Activated naive CD8-positive, alpha-beta T cell treated with anti-CD3 and anti-CD28 coated beads for 36 hours (primary cell): ENCODE measurements at regions not wholly inside any gene's neighbourhood (a gene's known extent, or its start where the extent isn't known, plus 50 kb on each side); places are given as distances from the start of the nearest gene placed in this dataset.

ENCODE experiments used
- DNase-seq: peaks from one replicate; pipeline ENCODE4 v3.0.0; 2021
- H3K27ac Mint-ChIP-seq: one replicate; pipeline ENCODE4 v1.8.0; 2022; ENCODE audit warnings: mild to moderate bottlenecking, moderate library complexity, mixed read lengths
- H3K27me3 Mint-ChIP-seq: one replicate; pipeline ENCODE4 v1.8.0; 2022; ENCODE audit warnings: mild to moderate bottlenecking, mixed read lengths
- H3K36me3 Mint-ChIP-seq: one replicate; pipeline ENCODE4 v1.8.0; 2021; ENCODE audit warnings: mild to moderate bottlenecking, mixed read lengths
- H3K4me1 Mint-ChIP-seq: one replicate; pipeline ENCODE4 v1.8.0; 2021; ENCODE audit warnings: mixed read lengths
- H3K4me3 Mint-ChIP-seq: one replicate; pipeline ENCODE4 v1.8.0; 2022; ENCODE audit warnings: mild to moderate bottlenecking, moderate library complexity, mixed read lengths
- H3K9me3 Mint-ChIP-seq: one replicate; pipeline ENCODE4 v1.8.0; 2022; ENCODE audit warnings: mixed read lengths

DNA sequence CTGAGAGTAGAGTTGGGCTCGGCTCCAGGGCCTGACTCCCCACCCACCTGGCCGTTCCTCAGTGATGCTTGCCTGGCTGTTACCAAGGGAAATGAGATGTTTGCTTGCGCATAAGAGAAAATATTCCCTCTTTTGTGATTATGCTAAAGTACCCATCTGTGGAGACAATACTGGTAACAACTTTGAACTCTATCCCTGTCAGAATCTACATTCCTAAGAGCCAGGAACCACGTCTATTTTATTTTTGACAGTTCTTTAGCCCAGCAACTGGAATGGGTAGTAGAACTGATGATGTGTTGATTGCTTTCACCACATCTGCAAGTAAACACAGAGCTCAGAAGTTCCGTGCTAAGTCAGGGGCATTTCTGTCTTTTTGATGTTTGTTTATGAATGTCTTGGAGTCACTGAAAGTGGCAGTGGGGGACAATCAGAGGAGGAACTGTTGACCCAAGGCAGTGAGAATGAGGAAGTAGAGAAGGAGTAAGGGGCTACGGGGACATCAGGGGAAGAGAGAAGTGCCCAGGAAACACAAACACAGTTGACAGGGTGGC, 348.3 kb upstream of the SOX11 start:
- peaks cover 3% of the 10 kb centered on the region for H3K27me3 Mint-ChIP-seq
- H3K27ac Mint-ChIP-seq: no peak overlapping the region
- H3K9me3 Mint-ChIP-seq: no peaks in the 10 kb centered on the region
- DNase-seq: no peak
- H3K4me3 Mint-ChIP-seq: no peak overlapping the region
- no peaks in the 10 kb centered on the region for H3K36me3 Mint-ChIP-seq
- H3K4me1 Mint-ChIP-seq: no peaks in the 10 kb centered on the region

DNA sequence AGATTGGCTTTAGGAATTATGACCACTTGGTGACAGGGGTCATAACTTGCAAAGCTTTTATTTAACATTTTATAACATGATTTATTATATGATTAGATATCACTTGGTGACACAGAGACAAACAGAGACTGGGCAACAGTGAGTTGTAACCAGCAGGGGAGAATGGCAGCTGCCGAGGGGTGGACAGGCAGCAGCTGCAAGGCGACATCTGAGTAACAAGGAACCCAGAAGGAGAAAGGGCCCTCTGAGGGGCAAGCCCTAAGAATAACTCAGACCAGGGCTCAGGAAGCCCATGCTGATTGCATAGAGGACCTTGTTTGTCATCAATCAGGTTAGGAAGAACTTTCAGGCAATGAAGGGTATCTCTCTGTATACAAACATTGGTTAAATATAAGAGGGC, 339.9 kb upstream of the SOX11 start:
- Mint-ChIP-seq H3K27me3 (no peaks in the 10 kb centered on the region), H3K9me3 (no peaks in the 10 kb centered on the region), H3K4me1 (no peaks in the 10 kb centered on the region), H3K4me3 (no peak overlapping the region), H3K36me3 (no peaks in the 10 kb centered on the region), H3K27ac (no peak overlapping the region)
- no peak for DNase-seq

DNA sequence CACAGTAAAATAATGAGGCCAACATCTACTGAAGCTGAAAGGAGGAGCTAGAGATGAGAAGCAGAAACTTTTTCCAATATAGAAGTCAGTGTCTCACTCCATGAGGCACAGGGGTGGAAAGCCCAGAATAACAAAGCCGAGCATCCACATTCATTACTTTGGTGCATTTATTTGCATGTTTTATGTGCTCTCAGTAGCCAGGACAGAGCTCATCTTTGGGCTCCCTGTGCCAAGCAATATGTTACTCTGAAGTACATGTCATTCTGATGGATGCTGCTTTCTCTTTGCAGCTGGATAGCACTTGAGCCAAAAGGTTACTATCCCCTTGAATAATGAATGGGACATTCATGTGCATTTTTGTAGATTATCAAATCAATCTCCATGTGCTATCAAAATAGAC, 338.6 kb upstream of the SOX11 start:
- no peak overlapping the region for H3K27ac Mint-ChIP-seq

DNA sequence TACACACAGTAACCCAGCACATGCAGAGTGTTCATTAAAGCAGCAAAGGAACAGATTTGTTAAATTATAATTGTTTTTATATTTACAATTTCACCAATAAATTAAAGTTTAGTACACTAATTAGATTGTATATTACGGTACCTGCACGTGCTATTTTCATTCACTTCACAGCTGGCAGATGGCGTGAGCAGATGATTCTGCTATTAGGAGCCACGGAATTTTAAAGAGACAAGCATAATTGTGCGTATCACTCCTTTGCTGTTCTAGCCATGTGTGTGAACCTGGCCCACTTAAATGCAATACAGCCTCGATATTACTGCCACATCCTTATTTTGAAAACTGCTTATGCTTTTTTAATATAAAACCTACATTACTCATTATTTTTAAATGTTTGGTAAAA, 332.8 kb upstream of the SOX11 start:
- Mint-ChIP-seq H3K4me1 (no peaks in the 10 kb centered on the region), H3K9me3 (no peaks in the 10 kb centered on the region), H3K27me3 (peaks cover 3% of the 10 kb centered on the region), H3K36me3 (no peaks in the 10 kb centered on the region), H3K4me3 (no peak overlapping the region), H3K27ac (no peak overlapping the region)
- DNase-seq: no peak

More for the DNA sequence above, 338.6 kb upstream of the SOX11 start:
- no peak overlapping the region for H3K4me3 Mint-ChIP-seq
- DNase-seq: no peak
- no peaks in the 10 kb centered on the region for H3K36me3 Mint-ChIP-seq
- H3K4me1 Mint-ChIP-seq: no peaks in the 10 kb centered on the region
- H3K27me3 Mint-ChIP-seq: no peaks in the 10 kb centered on the region
- H3K9me3 Mint-ChIP-seq: no peaks in the 10 kb centered on the region

DNA sequence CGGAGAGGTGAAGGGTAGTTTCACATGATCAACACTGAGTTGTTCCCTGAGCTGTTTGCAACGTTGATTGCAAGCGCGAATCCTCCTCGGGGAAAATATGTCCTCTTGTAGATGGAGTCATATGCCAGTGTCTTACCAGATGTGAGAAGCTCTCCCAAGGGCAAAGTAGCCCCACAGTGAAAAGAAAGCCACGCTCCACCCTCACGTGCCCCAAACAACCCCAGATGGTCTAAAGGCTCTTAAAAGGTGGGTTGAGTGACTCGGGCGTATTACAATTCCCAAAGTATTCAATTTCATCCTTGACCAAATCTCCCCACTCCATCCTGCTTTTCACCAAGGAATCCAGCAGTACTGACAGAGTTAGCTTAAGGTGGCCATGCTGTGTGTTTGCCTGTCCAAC, 332.1 kb upstream of the SOX11 start:
- Mint-ChIP-seq H3K4me3 (no peak overlapping the region), H3K27me3 (peaks cover 3% of the 10 kb centered on the region), H3K9me3 (no peaks in the 10 kb centered on the region), H3K36me3 (no peaks in the 10 kb centered on the region), H3K27ac (no peak overlapping the region), H3K4me1 (no peaks in the 10 kb centered on the region)
- DNase-seq: no peak

DNA sequence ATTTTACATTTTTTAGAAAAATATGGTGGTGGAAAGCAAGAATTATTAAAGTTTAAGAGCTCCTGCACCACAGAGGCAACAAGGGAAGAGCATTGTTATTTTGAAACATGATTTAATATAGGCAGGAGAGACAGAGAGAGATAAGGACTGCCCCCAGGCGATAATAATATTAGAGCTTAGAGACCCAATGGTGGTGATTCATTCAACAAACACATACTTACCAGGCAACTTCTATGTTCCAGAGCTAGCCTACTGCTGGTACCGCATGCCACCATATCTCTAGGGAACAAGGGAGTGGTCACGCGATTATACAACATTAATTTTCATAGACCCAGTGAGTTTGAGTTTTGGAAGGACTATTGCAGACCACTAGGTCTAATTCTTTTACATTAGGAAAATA, 327.8 kb upstream of the SOX11 start:
- no peak for DNase-seq
- no peaks in the 10 kb centered on the region for H3K4me1 Mint-ChIP-seq
- peaks cover 5% of the 10 kb centered on the region for H3K27me3 Mint-ChIP-seq
- H3K9me3 Mint-ChIP-seq: peaks cover 4% of the 10 kb centered on the region
- no peak overlapping the region for H3K4me3 Mint-ChIP-seq
- no peaks in the 10 kb centered on the region for H3K36me3 Mint-ChIP-seq
- no peak overlapping the region for H3K27ac Mint-ChIP-seq

DNA sequence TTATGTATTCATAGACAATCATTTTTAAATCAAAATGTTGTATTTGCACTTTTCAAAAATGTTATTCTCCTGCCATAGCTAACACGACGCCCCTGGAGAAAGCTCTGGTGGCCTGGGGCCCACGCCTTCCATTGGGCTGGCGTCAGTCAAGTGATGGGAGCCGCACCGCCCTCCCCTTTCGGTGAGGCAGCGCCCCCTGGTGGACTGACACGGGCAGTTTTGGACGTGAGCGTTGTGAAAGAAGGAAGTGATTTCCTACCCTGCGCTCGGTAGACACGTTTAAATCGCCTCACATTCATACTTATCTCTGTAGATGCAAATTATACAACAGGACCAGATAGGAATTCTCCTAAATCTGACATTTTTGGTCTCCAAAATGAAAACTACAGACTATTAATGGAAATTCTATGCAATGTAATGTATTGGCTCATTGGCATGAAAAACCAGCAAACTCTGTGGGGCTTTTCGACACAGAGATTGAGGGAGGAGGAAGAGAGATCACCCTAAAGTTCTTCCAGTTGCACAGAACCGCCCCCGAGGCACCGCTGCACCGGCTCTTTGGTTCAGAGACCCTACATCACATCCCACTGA, 326.2 kb upstream of the SOX11 start:
- Mint-ChIP-seq H3K4me3 (no peak overlapping the region), H3K27ac (no peak overlapping the region), H3K9me3 (peaks cover 4% of the 10 kb centered on the region), H3K4me1 (no peaks in the 10 kb centered on the region), H3K36me3 (no peaks in the 10 kb centered on the region), H3K27me3 (peaks cover 5% of the 10 kb centered on the region)
- DNase-seq: peak; percentile 62

DNA sequence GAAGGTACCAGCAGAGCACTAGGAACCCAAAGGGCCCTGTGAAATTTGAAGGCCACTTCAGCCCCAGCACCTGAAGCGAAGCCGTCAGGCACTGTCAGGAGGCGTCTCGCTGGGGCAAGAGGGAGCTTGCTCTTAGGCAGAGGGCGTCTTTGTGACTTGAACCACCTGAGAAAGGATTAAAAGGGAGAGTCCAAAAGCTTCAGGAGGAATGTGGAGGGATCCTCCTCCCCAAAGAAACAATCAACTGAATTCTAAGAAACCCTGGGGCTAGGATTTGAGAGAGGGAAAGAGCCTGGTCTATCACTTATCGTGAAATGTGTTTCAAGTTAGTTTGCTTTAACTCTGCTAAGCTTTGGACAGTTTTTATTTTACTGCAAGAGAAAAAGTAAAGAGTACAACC, 324.9 kb upstream of the SOX11 start:
- Mint-ChIP-seq H3K27ac (no peak overlapping the region), H3K9me3 (peaks cover 4% of the 10 kb centered on the region), H3K4me1 (no peaks in the 10 kb centered on the region), H3K27me3 (peaks cover 7% of the 10 kb centered on the region), H3K4me3 (no peak overlapping the region), H3K36me3 (no peaks in the 10 kb centered on the region)
- no peak for DNase-seq

DNA sequence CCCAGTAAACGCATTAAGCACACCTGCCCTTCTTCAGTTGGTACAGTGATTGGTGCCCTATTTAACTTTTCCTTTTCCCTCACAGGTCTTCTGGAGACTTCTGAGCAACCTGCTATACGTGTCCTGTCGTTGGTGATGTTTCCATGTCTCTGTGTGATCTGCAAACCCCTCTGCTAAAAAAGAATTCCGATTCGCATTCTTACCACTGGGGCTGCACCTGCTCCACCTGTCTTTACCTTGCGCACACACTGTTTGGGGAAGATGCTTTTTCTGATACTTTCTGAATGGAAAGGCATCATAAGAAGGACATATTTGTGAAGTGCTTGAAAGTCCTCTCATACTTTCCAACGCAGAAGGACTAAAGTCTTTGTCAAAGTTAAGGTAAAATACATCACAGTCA, 323.9 kb upstream of the SOX11 start:
- H3K36me3 Mint-ChIP-seq: no peaks in the 10 kb centered on the region
- no peak overlapping the region for H3K4me3 Mint-ChIP-seq
- peaks cover 4% of the 10 kb centered on the region for H3K9me3 Mint-ChIP-seq
- peaks cover 8% of the 10 kb centered on the region for H3K27me3 Mint-ChIP-seq
- H3K4me1 Mint-ChIP-seq: no peaks in the 10 kb centered on the region
- no peak for DNase-seq
- H3K27ac Mint-ChIP-seq: no peak overlapping the region

DNA sequence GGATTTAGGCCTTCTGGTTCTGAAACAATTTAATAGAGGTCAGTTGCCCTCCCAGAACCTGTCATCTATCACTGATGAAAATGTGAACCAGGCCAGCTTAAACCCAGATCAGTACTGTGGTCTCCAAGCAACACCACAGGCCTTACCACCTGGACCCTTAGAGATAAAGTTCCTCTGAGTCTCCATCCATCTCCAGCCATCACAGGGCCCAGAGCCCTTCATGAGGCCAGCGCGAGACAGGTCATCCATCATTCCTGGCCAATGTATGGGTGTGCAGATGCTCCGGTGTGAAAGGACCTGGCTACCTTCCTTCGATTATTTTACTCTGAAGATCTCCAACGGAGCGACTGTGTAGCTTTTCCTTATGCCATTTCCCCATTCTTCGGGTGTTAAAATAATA, 322.7 kb upstream of the SOX11 start:
- Mint-ChIP-seq H3K4me3 (no peak overlapping the region), H3K27ac (no peak overlapping the region), H3K36me3 (no peaks in the 10 kb centered on the region), H3K4me1 (no peaks in the 10 kb centered on the region), H3K9me3 (peaks cover 4% of the 10 kb centered on the region), H3K27me3 (peaks cover 8% of the 10 kb centered on the region)
- no peak for DNase-seq

DNA sequence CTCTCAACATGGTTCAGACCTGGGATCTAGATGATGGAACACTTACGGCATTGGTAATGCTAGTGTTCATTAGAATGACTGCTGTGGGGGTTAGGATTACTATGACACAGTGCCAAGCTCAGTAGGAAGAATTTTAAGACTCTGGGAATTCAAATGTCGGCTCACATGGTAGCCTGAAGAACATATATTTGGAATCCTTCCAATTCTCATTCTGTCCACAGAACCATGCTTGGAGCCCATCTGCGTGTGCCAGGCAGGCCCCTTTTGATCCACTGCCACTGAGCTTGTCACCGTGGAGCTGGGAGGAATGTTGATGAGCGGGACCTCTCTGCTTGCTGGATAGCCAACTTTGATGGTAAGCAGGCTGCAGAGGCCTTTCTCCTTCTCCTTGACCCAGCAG, 322.0 kb upstream of the SOX11 start:
- Mint-ChIP-seq H3K4me1 (no peaks in the 10 kb centered on the region), H3K36me3 (no peaks in the 10 kb centered on the region), H3K4me3 (no peak overlapping the region), H3K27me3 (peaks cover 13% of the 10 kb centered on the region), H3K9me3 (peaks cover 6% of the 10 kb centered on the region), H3K27ac (no peak overlapping the region)
- no peak for DNase-seq

DNA sequence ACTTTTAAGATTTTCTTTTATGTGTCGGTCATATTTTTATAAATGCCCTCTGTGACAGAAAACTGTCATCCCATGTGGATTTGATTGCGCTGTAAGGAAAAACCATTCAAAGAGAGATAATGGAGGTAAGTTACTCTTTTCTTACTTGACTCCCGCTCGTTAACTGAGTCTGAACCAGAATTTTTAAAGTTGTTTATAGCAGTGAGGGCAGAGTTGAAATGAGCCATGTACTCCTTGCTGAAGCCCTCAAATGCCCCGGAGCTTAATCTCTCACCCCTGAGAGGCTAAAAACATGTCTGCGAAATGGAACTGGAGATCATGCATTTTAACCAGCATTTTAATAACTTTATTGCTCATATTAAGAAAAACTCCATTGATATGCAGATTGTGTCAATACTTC, 320.0 kb upstream of the SOX11 start:
- Mint-ChIP-seq H3K4me3 (no peak overlapping the region), H3K27ac (no peak overlapping the region), H3K36me3 (no peaks in the 10 kb centered on the region), H3K27me3 (peaks cover 9% of the 10 kb centered on the region), H3K9me3 (peaks cover 2% of the 10 kb centered on the region), H3K4me1 (no peaks in the 10 kb centered on the region)
- DNase-seq: no peak

DNA sequence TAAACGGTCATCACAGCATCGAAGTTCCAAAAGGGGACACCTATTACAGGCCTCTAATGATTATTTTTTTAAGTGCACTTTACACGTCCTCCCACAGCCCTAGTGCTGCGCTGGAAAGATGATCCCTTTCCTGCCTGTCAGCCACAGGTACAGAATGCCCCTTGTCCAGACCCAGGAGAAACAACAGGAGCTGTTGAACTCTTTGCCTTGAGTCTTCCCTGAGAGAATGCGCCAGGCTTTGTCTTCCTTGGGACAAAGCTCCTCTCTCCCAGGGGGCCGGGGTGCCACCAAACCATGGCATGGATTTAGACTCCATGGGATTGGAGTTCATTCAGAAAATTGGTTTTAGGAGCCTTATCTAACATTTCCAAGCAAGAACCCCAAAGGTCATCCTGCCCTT, 319.0 kb upstream of the SOX11 start:
- H3K4me1 Mint-ChIP-seq: no peaks in the 10 kb centered on the region
- no peak overlapping the region for H3K4me3 Mint-ChIP-seq
- peaks cover 2% of the 10 kb centered on the region for H3K9me3 Mint-ChIP-seq
- H3K27me3 Mint-ChIP-seq: peaks cover 9% of the 10 kb centered on the region
- no peak overlapping the region for H3K27ac Mint-ChIP-seq
- no peak for DNase-seq
- no peaks in the 10 kb centered on the region for H3K36me3 Mint-ChIP-seq

DNA sequence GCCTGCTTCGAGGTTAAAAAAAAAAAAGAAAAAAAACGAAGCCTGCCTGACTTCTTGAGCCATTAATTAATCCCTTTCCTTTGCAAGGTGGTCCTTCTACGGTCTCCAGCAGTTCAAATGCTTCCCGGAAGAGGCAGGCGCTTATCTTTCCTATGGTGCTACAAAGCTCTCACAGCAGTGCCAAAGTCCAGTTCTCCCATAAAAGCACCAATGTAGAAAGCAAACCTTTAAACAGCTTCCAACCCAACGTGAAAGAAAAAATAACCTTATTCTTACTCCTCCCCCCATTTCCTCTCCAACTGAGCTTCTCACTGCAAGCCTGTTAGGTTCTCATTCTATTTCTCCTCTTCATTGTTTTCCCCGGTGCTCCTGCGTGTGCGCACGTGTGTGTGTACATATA, 317.4 kb upstream of the SOX11 start:
- H3K9me3 Mint-ChIP-seq: peaks cover 2% of the 10 kb centered on the region
- DNase-seq: no peak
- H3K36me3 Mint-ChIP-seq: no peaks in the 10 kb centered on the region
- no peak overlapping the region for H3K4me3 Mint-ChIP-seq
- no peak overlapping the region for H3K27ac Mint-ChIP-seq
- H3K4me1 Mint-ChIP-seq: no peaks in the 10 kb centered on the region
- H3K27me3 Mint-ChIP-seq: peaks cover 9% of the 10 kb centered on the region

DNA sequence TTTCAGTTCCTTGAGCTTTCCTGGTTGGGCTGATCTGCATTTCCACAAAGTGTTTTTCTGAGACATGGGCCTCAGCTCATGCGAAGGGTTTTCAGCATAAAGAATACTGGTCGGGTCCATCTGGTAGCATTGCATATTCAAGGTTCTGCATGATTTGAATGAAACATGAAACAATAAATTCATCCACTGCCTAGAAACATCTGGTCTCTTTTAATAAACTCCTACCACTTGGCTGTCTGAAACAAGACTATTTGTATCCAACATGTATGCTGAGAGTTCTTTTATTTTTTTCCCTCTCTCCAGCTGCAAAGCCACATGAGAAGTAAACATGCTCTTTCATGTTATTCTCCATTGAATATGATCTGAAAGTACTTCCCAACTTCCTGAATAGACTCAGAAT, 314.9 kb upstream of the SOX11 start:
- peaks cover 2% of the 10 kb centered on the region for H3K9me3 Mint-ChIP-seq
- no peak overlapping the region for H3K4me3 Mint-ChIP-seq
- no peak overlapping the region for H3K27ac Mint-ChIP-seq
- DNase-seq: no peak
- no peaks in the 10 kb centered on the region for H3K36me3 Mint-ChIP-seq
- H3K4me1 Mint-ChIP-seq: no peaks in the 10 kb centered on the region
- H3K27me3 Mint-ChIP-seq: peaks cover 6% of the 10 kb centered on the region

DNA sequence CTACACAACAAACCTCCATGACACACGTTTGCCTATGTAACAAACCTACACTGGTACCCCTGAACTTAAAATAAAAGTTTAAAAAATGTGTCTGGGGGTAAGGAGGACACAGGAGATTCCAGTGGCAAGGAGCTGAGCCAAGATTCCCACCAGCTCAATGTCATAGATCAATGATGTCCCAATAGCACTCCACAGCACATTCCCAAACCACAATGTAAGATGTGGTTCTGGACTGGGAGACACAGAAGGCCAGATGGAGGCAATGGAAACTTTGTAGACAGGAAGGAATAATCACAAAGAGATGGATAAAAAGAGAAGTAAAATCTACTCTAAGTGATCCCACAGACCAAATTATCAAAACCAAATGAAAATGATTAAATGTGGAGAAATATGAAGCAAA, 312.4 kb upstream of the SOX11 start:
- no peaks in the 10 kb centered on the region for H3K4me1 Mint-ChIP-seq
- no peak overlapping the region for H3K27ac Mint-ChIP-seq
- DNase-seq: no peak
- no peak overlapping the region for H3K4me3 Mint-ChIP-seq
- H3K36me3 Mint-ChIP-seq: no peaks in the 10 kb centered on the region
- peaks cover 4% of the 10 kb centered on the region for H3K9me3 Mint-ChIP-seq
- H3K27me3 Mint-ChIP-seq: peaks cover 4% of the 10 kb centered on the region
